A673 (cell line): ENCODE measurements at regions not wholly inside any gene's neighbourhood (a gene's known extent, or its start where the extent isn't known, plus 50 kb on each side); places are given as distances from the start of the nearest gene placed in this dataset.

Source experiments
- BruUV-seq: library from RNA; stranded (reverse); fragments of 400-500 nt; replicated peaks from 2 replicates; lab custom pipeline; 2021; lab: Mats Ljungman, UMichigan
- CTCF ChIA-PET: fragments of 300-600 bp; sonication (Branson Sonifier 250); formaldehyde crosslinking; loops from one replicate; lab custom pipeline; 2022; ENCODE audit warnings: antibody characterized with exemption; lab: Charles Lee
- POLR2A ChIA-PET: fragments of 300-600 bp; sonication (Branson Sonifier 250); formaldehyde crosslinking; loops from one replicate; lab custom pipeline; 2022; ENCODE audit warnings: antibody characterized with exemption; ENCODE audit not compliant: low non-redundant PET; lab: Charles Lee
- DNase-seq: peaks from one replicate; pipeline ENCODE4 v3.0.0-alpha.2; 2015; ENCODE audit warnings: low spot score
- H3K27ac ChIP-seq: fragments of 200-600 bp; sonication (generic); 2 replicates; pipeline ENCODE4 v1.5.1; 2016; ENCODE audit warnings: mixed run types, low read depth, mild to moderate bottlenecking, mixed read lengths, antibody characterized with exemption, low read length; ENCODE audit not compliant: poor library complexity, severe bottlenecking
- H3K27me3 ChIP-seq: fragments of 200-600 bp; sonication (generic); replicated peaks from 2 replicates; pipeline ENCODE4 v1.6.1; 2017; ENCODE audit warnings: mixed run types, low read depth, mild to moderate bottlenecking, mixed read lengths, antibody characterized with exemption, low read length; ENCODE audit not compliant: insufficient read depth, poor library complexity
- H3K36me3 ChIP-seq: fragments of 200-600 bp; sonication (generic); 2 replicates; pipeline ENCODE4 v1.6.1; 2016; ENCODE audit warnings: mixed run types, mild to moderate bottlenecking, mixed read lengths, antibody characterized with exemption, low read length; ENCODE audit not compliant: insufficient read depth, poor library complexity, severe bottlenecking
- H3K4me1 ChIP-seq: fragments of 200-600 bp; sonication (generic); 2 replicates; pipeline ENCODE4 v1.6.1; 2017; ENCODE audit warnings: mixed run types, mild to moderate bottlenecking, mixed read lengths, antibody characterized with exemption, low read length; ENCODE audit not compliant: insufficient read depth, poor library complexity, severe bottlenecking
- H3K4me3 ChIP-seq: fragments of 200-600 bp; sonication (generic); 2 replicates; pipeline ENCODE4 v1.5.1; 2016; ENCODE audit warnings: low read depth, mixed run types, mild to moderate bottlenecking, mixed read lengths, low read length; ENCODE audit not compliant: poor library complexity, severe bottlenecking
- H3K9me3 ChIP-seq: fragments of 200-600 bp; sonication (generic); 2 replicates; pipeline ENCODE4 v1.6.1; 2016; ENCODE audit warnings: mixed run types, low read depth, mild to moderate bottlenecking, mixed read lengths, antibody characterized with exemption, low read length; ENCODE audit not compliant: poor library complexity, severe bottlenecking
- CTCF ChIP-seq: fragments of 300-800, 200-600 bp; sonication (generic); conservative IDR thresholded peaks from 2 replicates; pipeline ENCODE4 v1.5.1; 2017; ENCODE audit warnings: low read depth, mild to moderate bottlenecking, antibody characterized with exemption, low read length, moderate library complexity, mixed read lengths
- EZH2 ChIP-seq: fragments of 200-600 bp; sonication (generic); IDR thresholded peaks from 2 replicates; pipeline ENCODE4 v1.6.1; 2017; ENCODE audit warnings: borderline replicate concordance, low read depth, mild to moderate bottlenecking, mixed read lengths, antibody characterized with exemption, low read length; ENCODE audit not compliant: poor library complexity, severe bottlenecking
- intact Hi-C: fragments of 100-400 bp; cut with micrococcal nuclease; formaldehyde crosslinking; loops from one replicate; pipeline ENCODE4 v1.10.0; 2022; ENCODE audit not compliant: unreplicated experiment

GRCh38 chr16:64445649-64446048, 676.2 kb downstream of the CDH11 start:
- Histone ChIP-seq H3K9me3 (no peaks in the 10 kb centered on the region), H3K27me3 (no peaks in the 10 kb centered on the region), H3K36me3 (no peaks in the 10 kb centered on the region), H3K4me3 (no peak overlapping the region), H3K4me1 (no peaks in the 10 kb centered on the region), H3K27ac (no peak overlapping the region)
- no TSS peak for BruUV-seq
- ChIA-PET CTCF (no interaction called here), POLR2A (no interaction called here)
- no peak for TF ChIP-seq CTCF
- no peak for TF ChIP-seq EZH2
- DNase-seq = no peak
- intact Hi-C loops = no loop called here

- no peak overlapping the region for H3K27ac ChIP-seq
- no peaks in the 10 kb centered on the region for H3K4me1 ChIP-seq
- H3K4me3 ChIP-seq = no peak overlapping the region
- no peak for TF ChIP-seq EZH2
- TF ChIP-seq CTCF = no peak
- intact Hi-C loops = no loop called here
- no peaks in the 10 kb centered on the region for H3K27me3 ChIP-seq
- no TSS peak for BruUV-seq
- ChIA-PET POLR2A (no interaction called here), CTCF (no interaction called here)
- no peaks in the 10 kb centered on the region for H3K9me3 ChIP-seq
- no peaks in the 10 kb centered on the region for H3K36me3 ChIP-seq
- no peak for DNase-seq
Observed at GRCh38 chr16:64445245-64445644, 676.6 kb downstream of the CDH11 start.

GRCh38 chr16:64440421-64440831, 681.4 kb downstream of the CDH11 start:
- H3K27ac ChIP-seq = no peak overlapping the region
- H3K36me3 ChIP-seq = no peaks in the 10 kb centered on the region
- ChIA-PET POLR2A (no interaction called here), CTCF (no interaction called here)
- H3K27me3 ChIP-seq = no peaks in the 10 kb centered on the region
- no TSS peak for BruUV-seq
- DNase-seq = no peak
- H3K4me3 ChIP-seq = no peak overlapping the region
- no peaks in the 10 kb centered on the region for H3K4me1 ChIP-seq
- TF ChIP-seq CTCF (no peak), EZH2 (no peak)
- intact Hi-C loops = no loop called here
- H3K9me3 ChIP-seq = no peaks in the 10 kb centered on the region
